ENCODE measurements at regions not wholly inside any gene's neighbourhood (a gene's known extent, or its start where the extent isn't known, plus 50 kb on each side); places are given as distances from the start of the nearest gene placed in this dataset.

DNA sequence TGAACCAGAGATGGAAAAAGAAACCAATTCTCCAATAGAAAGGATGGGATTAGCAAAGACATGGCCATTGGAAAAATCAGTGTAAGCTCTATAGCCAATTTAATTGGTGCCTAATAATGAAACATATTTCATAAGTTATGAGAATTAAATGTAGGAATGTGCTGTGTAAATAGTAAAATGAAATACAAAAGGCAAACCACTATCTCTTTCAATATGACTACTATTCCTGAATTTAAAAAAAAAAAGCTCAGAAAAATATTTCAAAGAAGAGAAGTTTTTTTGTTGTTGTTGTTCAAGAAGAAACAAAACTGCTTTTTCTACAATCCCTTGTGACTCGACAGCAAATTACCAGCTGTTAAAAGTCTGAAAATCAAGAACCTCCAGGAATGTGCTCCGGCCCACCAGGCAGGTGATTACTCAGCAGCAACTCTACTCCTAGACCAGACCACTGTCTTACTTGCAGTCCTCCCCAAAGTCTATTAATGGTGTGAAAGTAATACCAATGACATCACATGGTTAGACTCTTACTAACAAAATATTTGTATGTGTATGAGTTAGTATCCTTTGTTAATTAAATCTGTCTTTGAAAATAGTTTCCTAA is 362.4 kb downstream of the KCTD12 start:
- DNase-seq = no peak

- DNase-seq = no peak
These were observed 364.0 kb downstream of the KCTD12 start for GRCh38 chr13:76522083-76522755.

DNA sequence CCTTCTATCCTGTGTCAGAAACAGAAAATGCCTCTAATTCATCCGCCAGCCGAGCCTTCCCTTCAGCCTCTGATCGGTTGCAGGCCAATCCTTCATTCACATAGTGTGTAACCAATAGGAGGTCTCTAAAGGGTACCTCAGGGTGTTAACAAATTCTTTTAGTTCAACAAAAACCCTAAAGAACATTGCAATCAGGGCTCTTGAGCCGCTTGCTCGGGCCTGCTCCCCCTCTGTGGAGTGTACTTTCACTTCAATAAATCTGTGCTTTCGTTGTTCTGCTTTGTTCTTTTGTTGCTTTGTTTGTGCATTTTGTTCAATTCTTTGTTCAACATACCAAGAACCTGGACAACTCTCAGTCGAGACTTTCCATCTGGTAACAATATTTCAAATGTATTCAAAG is 366.5 kb downstream of the KCTD12 start:
- DNase-seq = no peak

DNA sequence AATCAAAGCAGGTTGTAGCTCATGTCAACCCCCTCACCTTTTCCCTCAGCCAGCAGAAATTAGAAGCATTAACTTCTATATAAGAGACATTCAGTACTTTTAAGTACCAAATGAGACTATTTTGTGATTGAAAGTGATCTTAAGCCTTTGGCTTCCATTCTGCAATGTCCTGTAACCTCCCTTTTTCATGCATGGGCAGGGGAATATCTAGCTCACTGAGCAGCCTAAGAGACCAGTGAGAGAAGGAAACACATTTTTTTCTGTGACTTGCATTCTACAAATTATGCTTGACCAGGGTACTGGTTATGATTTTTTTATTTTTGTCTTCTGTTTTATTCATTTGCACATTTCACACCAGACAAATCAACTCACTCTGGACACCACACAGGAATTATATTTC is 369.6 kb downstream of the KCTD12 start:
- no peak for DNase-seq

DNA sequence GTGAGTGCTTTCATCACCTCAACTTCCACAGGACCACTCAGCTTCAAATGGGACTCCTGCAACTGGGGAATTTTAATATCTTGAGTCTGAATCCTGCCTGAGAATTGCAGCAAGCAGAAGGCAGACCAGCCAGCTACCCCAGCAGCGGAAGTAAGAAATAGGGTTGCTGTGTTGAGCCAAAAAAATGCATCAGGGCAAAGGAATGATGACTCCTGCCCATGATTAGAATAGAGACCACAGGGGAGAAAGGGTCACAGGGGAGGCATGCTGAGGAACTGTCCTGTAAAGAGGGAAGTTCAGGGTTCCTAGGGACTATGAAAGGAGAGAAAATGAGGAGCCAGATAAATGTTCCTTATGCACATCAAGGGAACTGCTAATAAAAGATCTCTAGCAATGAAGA is 370.2 kb downstream of the KCTD12 start:
- no peak for DNase-seq

- DNase-seq = no peak
These were observed 373.5 kb downstream of the KCTD12 start for GRCh38 chr13:76512721-76513145.

- no peak for DNase-seq
These were observed 380.8 kb downstream of the KCTD12 start for GRCh38 chr13:76505437-76505836.

- DNase-seq = peak in 5 of 56 donors; percentile 1 to 38 (median 17)
These were observed 382.4 kb downstream of the KCTD12 start for GRCh38 chr13:76503766-76504165.

DNA sequence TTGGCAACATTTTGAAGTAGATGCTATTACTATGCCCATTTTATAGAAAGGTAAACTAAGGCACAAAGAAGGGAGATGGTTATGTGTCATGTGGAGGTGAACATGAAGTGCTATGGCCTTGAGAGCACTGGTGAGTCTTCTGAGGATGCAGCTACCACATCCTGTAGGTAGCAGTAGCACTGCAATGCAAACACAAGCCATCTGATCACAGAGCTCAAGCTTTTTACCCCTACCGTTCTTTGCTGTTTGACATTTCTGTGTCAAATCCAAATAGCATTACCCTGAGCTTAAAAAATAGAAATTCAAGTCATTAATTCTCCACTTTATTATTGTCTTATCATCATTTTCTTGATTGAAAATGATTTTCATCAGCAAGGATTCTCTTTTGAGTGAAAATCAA is 382.9 kb downstream of the KCTD12 start:
- no peak for DNase-seq

DNA sequence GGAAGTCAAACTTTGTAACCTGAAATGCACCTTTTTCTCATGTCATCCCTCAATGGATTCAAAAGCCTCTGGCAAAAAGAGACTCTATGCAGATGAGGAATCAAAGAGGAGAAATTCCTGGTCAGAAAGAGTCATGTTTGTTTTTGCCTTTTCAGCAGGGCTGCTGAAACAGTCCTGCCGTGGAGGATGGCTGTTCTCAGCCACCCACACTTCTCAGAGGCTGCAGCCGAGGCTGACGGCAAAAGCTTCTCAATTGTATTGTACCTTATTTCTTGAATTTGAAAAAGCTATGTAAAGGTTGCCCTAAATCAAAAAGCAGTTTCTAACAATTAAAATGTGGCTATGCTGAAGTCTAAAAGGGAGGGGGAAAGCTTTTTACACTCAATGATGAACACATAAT is 385.3 kb downstream of the KCTD12 start:
- DNase-seq = no peak

DNA sequence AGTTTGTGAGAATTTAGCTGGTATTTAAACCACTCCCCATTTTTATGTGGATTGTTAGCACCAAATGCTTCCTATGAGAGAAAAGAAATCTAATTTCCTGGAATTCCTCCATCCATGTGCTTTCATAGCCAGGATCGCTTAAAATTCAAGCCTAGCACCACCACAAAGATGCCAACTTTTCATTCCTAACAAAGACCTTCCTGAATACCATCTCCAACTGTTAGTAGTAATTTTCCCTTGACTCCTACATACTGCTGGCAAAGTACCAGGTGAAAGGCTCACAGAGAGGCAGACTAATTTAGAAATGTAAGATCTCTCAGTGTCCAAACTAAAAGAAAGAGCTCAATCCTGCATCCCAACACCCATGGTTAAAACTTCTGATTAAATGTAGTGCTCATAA is 386.3 kb downstream of the KCTD12 start:
- DNase-seq = peak in 1 of 56 donors; percentile 10

- no peak for DNase-seq
These were observed 396.9 kb downstream of the KCTD12 start for GRCh38 chr13:76489274-76489673.

- no peak for DNase-seq
These were observed 404.5 kb downstream of the KCTD12 start for GRCh38 chr13:76481738-76482137.

GRCh38 chr13:76474966-76475365 is 411.2 kb downstream of the KCTD12 start:
- DNase-seq = no peak

DNA sequence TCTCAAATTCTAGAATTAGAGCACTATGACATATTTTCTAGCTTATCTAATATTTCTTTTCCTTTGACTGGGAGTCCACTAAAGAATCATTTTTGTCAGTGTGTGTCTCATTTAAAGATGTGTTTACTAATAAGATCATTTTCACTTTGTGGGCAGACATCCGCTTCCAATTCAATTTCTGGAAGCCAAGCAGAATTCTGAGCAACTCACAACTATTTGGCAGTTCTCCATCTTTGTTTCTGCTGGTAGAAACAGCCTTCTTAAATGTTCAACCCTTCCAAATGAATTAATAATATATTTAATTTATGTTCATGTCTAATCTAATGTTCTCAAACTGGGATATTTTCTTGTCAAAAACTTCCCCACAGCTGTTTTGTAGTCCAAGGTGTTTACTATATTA is 411.8 kb downstream of the KCTD12 start:
- no peak for DNase-seq

GRCh38 chr13:76473552-76474134 is 412.6 kb downstream of the KCTD12 start:
- DNase-seq = peak in 49 of 56 donors; percentile 3 to 84 (median 44)

- no peak for DNase-seq
These were observed 413.3 kb downstream of the KCTD12 start for GRCh38 chr13:76472916-76473315.

GRCh38 chr13:76471486-76471885 is 414.7 kb downstream of the KCTD12 start:
- DNase-seq = no peak

DNA sequence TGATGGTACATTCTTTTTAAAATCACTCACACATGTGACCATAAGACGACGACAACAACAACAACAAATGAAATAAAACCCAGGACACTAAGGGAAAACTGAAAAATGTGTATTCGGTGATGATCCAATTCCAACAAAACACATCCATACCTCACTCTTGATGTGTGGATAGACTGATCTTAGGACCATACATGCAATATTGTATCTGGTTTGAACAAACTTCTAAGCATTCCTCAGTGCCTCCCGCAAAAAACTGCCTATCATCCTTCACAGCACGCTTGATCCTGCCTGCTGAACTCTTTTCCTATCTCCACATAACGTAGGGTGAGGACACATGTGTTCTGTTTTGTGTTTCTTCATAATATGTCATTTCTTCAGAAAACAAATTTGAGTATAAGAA is 415.2 kb downstream of the KCTD12 start:
- DNase-seq = no peak

DNA sequence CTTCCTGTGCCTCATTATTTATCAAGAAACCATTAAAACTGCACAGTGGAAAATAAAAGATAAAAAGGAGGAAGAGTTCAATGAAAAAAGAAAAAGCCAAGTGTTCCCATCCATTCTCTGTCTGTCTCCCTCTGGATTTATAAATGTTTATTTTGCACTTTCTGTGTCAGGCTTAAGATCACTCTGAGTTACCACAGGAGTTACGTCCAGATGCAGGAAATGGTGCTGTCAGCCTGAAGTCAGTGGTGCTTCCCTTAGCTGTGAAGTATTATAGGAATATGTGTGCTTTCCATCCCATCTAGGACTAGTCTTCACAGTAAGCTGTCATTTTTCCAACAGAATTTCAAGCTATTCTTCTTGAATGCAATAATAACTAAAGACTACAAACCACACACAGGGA is 420.2 kb downstream of the KCTD12 start:
- DNase-seq = no peak

GRCh38 chr13:76463314-76463713 is 422.9 kb downstream of the KCTD12 start:
- DNase-seq = no peak

GRCh38 chr13:76461999-76462398 is 424.2 kb downstream of the KCTD12 start:
- DNase-seq = no peak

DNA sequence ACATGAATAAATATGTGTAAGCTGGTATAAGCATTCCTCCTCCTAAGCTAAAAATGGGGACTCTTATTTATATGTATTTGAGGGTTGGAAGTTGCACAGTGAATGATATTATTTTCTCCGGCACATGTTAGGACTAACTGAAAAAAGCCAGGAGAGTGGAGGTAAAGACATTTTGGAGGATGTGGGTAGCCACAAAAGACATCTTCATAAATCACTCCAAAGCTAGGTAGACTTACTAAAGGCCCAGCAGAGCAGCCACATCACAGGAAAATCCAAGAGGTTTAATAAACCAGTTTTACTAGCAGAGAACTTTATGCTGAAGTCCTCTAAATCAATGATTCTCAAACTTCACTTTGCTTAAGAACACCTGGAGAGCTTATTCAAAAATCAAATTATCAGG is 424.7 kb downstream of the KCTD12 start:
- no peak for DNase-seq
